ENCODE measurements at regions not wholly inside any gene's neighbourhood (a gene's known extent, or its start where the extent isn't known, plus 50 kb on each side); places are given as distances from the start of the nearest gene placed in this dataset.

- DNase-seq, result no peak
Measured at GRCh38 chr10:2980791-2981360, 86.5 kb upstream of the PFKP start.

- no peak for DNase-seq
Measured at GRCh38 chr10:2980116-2980515, 87.2 kb upstream of the PFKP start.

GRCh38 chr10:2979306-2979705, 88.0 kb upstream of the PFKP start:
- no peak for DNase-seq

- DNase-seq, result no peak
Measured at GRCh38 chr10:2978574-2979273, 88.6 kb upstream of the PFKP start.

- DNase-seq, result peak in 1 of 2 donors; percentile 14
Measured at GRCh38 chr10:2978111-2978510, 89.2 kb upstream of the PFKP start.

GRCh38 chr10:2974503-2975207, 92.7 kb upstream of the PFKP start:
- no peak for DNase-seq

- no peak for DNase-seq
Measured at GRCh38 chr10:2974083-2974482, 93.3 kb upstream of the PFKP start.

- no peak for DNase-seq
Measured at GRCh38 chr10:2972810-2973209, 94.5 kb upstream of the PFKP start.

GRCh38 chr10:2972216-2972615, 95.1 kb upstream of the PFKP start:
- no peak for DNase-seq

- no peak for DNase-seq
Measured at GRCh38 chr10:2970190-2970823, 97.0 kb upstream of the PFKP start.

- DNase-seq, result no peak
Measured at GRCh38 chr10:2968401-2969058, 98.8 kb upstream of the PFKP start.

GRCh38 chr10:2966134-2966533, 101.2 kb upstream of the PFKP start:
- no peak for DNase-seq

GRCh38 chr10:2964632-2965296, 102.6 kb upstream of the PFKP start:
- DNase-seq, result no peak

- no peak for DNase-seq
Measured at GRCh38 chr10:2963889-2964631, 103.3 kb upstream of the PFKP start.

GRCh38 chr10:2962194-2962593, 105.2 kb upstream of the PFKP start:
- no peak for DNase-seq

GRCh38 chr10:2958659-2959058, 108.7 kb upstream of the PFKP start:
- no peak for DNase-seq

- no peak for DNase-seq
Measured at GRCh38 chr10:2957785-2958184, 109.6 kb upstream of the PFKP start.

- DNase-seq, result no peak
Measured at GRCh38 chr10:2955064-2955463, 112.3 kb upstream of the PFKP start.

GRCh38 chr10:2953495-2953894, 113.9 kb upstream of the PFKP start:
- DNase-seq, result no peak

GRCh38 chr10:2951235-2951835, 116.0 kb upstream of the PFKP start:
- no peak for DNase-seq

GRCh38 chr10:2950546-2950945, 116.8 kb upstream of the PFKP start:
- DNase-seq, result no peak

- no peak for DNase-seq
Measured at GRCh38 chr10:2949948-2950354, 117.4 kb upstream of the PFKP start.

All from CD4-positive, alpha-beta T cell treated with Interleukin-4 for 1 hour (primary cell).